Stomach (tissue), 8 donors: ENCODE measurements at regions not wholly inside any gene's neighbourhood (a gene's known extent, or its start where the extent isn't known, plus 50 kb on each side); places are given as distances from the start of the nearest gene placed in this dataset.
A peak's percentile ranks its signal among the peaks of the same experiment; 100 is the strongest.

Source experiments
- DNase-seq, 2 donors: peaks; one replicate each; pipeline versions ENCODE4 v3.0.0 to v3.0.0-alpha.2; 2013 to 2019
- H3K27ac ChIP-seq, 5 donors: fragments of 200-600 bp in 4 of 5; sonication (generic) in 4 of 5; one replicate each; pipeline ENCODE4 v1.5.1; 2013 to 2019; ENCODE audit warnings: mild to moderate bottlenecking in 1 of 5, moderate library complexity in 1 of 5
- H3K27me3 ChIP-seq, 3 donors: fragments of 200-600 bp; sonication (generic); one replicate each; pipeline ENCODE4 v1.5.1; 2017 to 2019; ENCODE audit warnings: mixed run types in 1 of 3
- H3K36me3 ChIP-seq, 4 donors: fragments of 200-600 bp; sonication (generic); 1 replicate in 3 of 4; 2 replicates in 1 of 4; pipeline ENCODE4 v1.5.1; 2016 to 2019
- H3K4me1 ChIP-seq, 4 donors: fragments of 200-600 bp; sonication (generic); one replicate each; pipeline ENCODE4 v1.5.1; 2016 to 2019
- H3K4me3 ChIP-seq, 4 donors: fragments of 200-600 bp; sonication (generic) in 3 of 4; one replicate each; pipeline ENCODE4 v1.5.1; 2016 to 2019; ENCODE audit warnings: mild to moderate bottlenecking in 1 of 4
- H3K9me3 ChIP-seq, 4 donors: fragments of 200-600 bp; sonication (generic); one replicate each; pipeline ENCODE4 v1.5.1; 2016 to 2019
- EP300 ChIP-seq: sonication (generic); formaldehyde crosslinking; IDR thresholded peaks from one replicate; pipeline ENCODE4 v1.6.1; 2017; ENCODE audit warnings: antibody characterized with exemption
- POLR2A ChIP-seq, 4 donors: fragments of 450-650 bp; IDR thresholded peaks; one replicate each; pipeline ENCODE4 v1.6.1; 2016; ENCODE audit warnings: antibody characterized with exemption in 4 of 4, control low read depth in 2 of 4, mild to moderate bottlenecking in 1 of 4, moderate library complexity in 1 of 4
- POLR2AphosphoS5 ChIP-seq, 3 donors: sonication (generic); formaldehyde crosslinking; IDR thresholded peaks; one replicate each; pipeline ENCODE4 v1.6.1; 2016; ENCODE audit warnings: antibody characterized with exemption in 3 of 3
- WGBS, 5 donors: extraction: QIAGEN DNeasy Blood & Tissue Kit in 3 of 5; methylation state at CpG; one replicate each; pipeline versions ENCODE4 v1.1.5 to v1.1.7; 2013 to 2018; 5-methylcytosine and 5-hydroxymethylcytosine counted together
- intact Hi-C: fragments of 100-400 bp; cut with DNase I; formaldehyde crosslinking; loops from one replicate; pipeline ENCODE4 v1.15.1; 2023; ENCODE audit warnings: low total_unique reads
- TF ChIP-seq, protein P1 (sequence below), 7 experiments: fragments of 450-650 bp in 4 of 7; fragments of 200-600 bp in 3 of 7; sonication (generic) in 3 of 7; IDR thresholded peaks; one replicate each; pipeline ENCODE4 v1.5.1; 2016 to 2019; ENCODE audit warnings: antibody characterized with exemption in 7 of 7, control low read depth in 2 of 7, mild to moderate bottlenecking in 1 of 7
- donor health status: healthy with polysubstance abuse.
- donor health status: Bipolar disorder and iron deficiency.
- donor health status: healthy.

DNA sequence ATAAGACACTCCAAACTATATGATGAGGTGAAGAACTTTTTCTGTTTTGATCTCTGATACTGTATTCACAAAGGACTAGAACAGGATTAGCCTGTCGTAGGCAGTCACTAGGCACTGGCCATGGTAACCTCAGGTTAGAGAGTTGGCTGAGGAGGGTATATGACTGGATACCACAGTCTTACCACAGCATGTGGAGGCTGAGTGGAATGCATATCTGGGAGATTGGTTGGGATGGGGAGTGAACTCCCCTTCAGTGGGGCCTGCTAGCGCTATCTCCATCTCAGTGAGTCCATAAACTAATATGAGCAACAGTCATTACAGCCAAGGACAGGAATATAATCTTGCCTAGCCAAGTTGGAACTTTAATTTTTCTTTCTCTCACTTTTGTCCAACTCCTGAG is 339.1 kb downstream of the SPATA31D1 start:
- no peaks in the 10 kb centered on the region for H3K36me3 ChIP-seq
- no peak overlapping the region for H3K27ac ChIP-seq
- no peak for DNase-seq
- H3K4me1 ChIP-seq = peaks cover 0 to 11% (median 10%) of the 10 kb centered on the region in 4 donors
- WGBS, 5 donors = 93 to 100% (median 97%) methylated on average over 2 of the region's 2 CpGs
- intact Hi-C loops = no loop called here
- peaks cover 0 to 29% (median 13%) of the 10 kb centered on the region in 4 donors for H3K9me3 ChIP-seq
- TF ChIP-seq POLR2AphosphoS5 (IDR thresholded peaks at IDR 0.05) = no peak
- TF ChIP-seq POLR2A (IDR thresholded peaks at IDR 0.05) = no peak
- TF ChIP-seq EP300 = no peak
- TF ChIP-seq, protein P1, sequence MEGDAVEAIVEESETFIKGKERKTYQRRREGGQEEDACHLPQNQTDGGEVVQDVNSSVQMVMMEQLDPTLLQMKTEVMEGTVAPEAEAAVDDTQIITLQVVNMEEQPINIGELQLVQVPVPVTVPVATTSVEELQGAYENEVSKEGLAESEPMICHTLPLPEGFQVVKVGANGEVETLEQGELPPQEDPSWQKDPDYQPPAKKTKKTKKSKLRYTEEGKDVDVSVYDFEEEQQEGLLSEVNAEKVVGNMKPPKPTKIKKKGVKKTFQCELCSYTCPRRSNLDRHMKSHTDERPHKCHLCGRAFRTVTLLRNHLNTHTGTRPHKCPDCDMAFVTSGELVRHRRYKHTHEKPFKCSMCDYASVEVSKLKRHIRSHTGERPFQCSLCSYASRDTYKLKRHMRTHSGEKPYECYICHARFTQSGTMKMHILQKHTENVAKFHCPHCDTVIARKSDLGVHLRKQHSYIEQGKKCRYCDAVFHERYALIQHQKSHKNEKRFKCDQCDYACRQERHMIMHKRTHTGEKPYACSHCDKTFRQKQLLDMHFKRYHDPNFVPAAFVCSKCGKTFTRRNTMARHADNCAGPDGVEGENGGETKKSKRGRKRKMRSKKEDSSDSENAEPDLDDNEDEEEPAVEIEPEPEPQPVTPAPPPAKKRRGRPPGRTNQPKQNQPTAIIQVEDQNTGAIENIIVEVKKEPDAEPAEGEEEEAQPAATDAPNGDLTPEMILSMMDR (IDR thresholded peaks at IDR 0.05) = no peak
- H3K4me3 ChIP-seq = no peak overlapping the region
- H3K27me3 ChIP-seq = no peaks in the 10 kb centered on the region

- Histone ChIP-seq H3K27ac (no peak overlapping the region), H3K9me3 (peaks cover 0 to 10% (median 2%) of the 10 kb centered on the region in 4 donors), H3K36me3 (no peaks in the 10 kb centered on the region), H3K4me3 (no peak overlapping the region), H3K4me1 (peaks cover 0 to 13% (median 11%) of the 10 kb centered on the region in 4 donors), H3K27me3 (no peaks in the 10 kb centered on the region)
- 62 to 91% (median 89%) methylated on average over 2 of the region's 2 CpGs for WGBS, 5 donors
- intact Hi-C loops = no loop called here
- TF ChIP-seq EP300 = no peak
- TF ChIP-seq, protein P1 (IDR thresholded peaks at IDR 0.05) = no peak
- no peak for TF ChIP-seq POLR2AphosphoS5 (IDR thresholded peaks at IDR 0.05)
- TF ChIP-seq POLR2A (IDR thresholded peaks at IDR 0.05) = no peak
- DNase-seq = no peak
These were observed 342.5 kb downstream of the SPATA31D1 start for GRCh38 chr9:82331079-82331478.

GRCh38 chr9:82332018-82332773 is 343.6 kb downstream of the SPATA31D1 start:
- intact Hi-C loops = no loop called here
- DNase-seq = peak in 1 of 2 donors; percentile 45
- TF ChIP-seq POLR2AphosphoS5 (IDR thresholded peaks at IDR 0.05) (no peak), EP300 (no peak), POLR2A (IDR thresholded peaks at IDR 0.05) (no peak)
- TF ChIP-seq, protein P1 (IDR thresholded peaks at IDR 0.05) = no peak
- 15 to 39% (median 21%) methylated on average over 5 of the region's 5 CpGs for WGBS, 5 donors
- no peak overlapping the region for H3K27ac ChIP-seq
- peaks cover 0 to 5% (median 0%) of the 10 kb centered on the region in 4 donors for H3K9me3 ChIP-seq
- H3K36me3 ChIP-seq = no peaks in the 10 kb centered on the region
- peaks cover 0 to 13% (median 11%) of the 10 kb centered on the region in 4 donors for H3K4me1 ChIP-seq
- no peaks in the 10 kb centered on the region for H3K27me3 ChIP-seq
- H3K4me3 ChIP-seq = no peak overlapping the region

GRCh38 chr9:82332774-82333152 is 344.2 kb downstream of the SPATA31D1 start:
- Histone ChIP-seq H3K9me3 (peaks cover 0 to 2% (median 0%) of the 10 kb centered on the region in 4 donors), H3K4me3 (no peak overlapping the region), H3K36me3 (no peaks in the 10 kb centered on the region), H3K4me1 (peaks cover 0 to 13% (median 11%) of the 10 kb centered on the region in 4 donors), H3K27me3 (no peaks in the 10 kb centered on the region), H3K27ac (no peak overlapping the region)
- 75 to 85% (median 82%) methylated on average over 6 of the region's 6 CpGs for WGBS, 5 donors
- intact Hi-C loops = no loop called here
- DNase-seq = no peak
- TF ChIP-seq EP300 = no peak
- TF ChIP-seq, protein P1 (IDR thresholded peaks at IDR 0.05) = no peak
- TF ChIP-seq POLR2A (IDR thresholded peaks at IDR 0.05) = no peak
- TF ChIP-seq POLR2AphosphoS5 (IDR thresholded peaks at IDR 0.05) = no peak
